B cell (primary cell): ENCODE measurements at regions not wholly inside any gene's neighbourhood (a gene's known extent, or its start where the extent isn't known, plus 50 kb on each side); places are given as distances from the start of the nearest gene placed in this dataset.

Source experiments
- ATAC-seq: fragments of 200-7000 bp; cut with Tn5 transposase; one replicate; pipeline ENCODE4 v1.10.0; 2021; ENCODE audit warnings: low read depth, mild to moderate bottlenecking, moderate number of reproducible peaks, moderate library complexity
- CTCF ChIA-PET: fragments of 350-600 bp; sonication (Branson Sonifier 250); formaldehyde crosslinking; loops from one replicate; lab custom pipeline; 2021; ENCODE audit warnings: antibody characterized with exemption, inconsistent platforms; lab: Charles Lee
- POLR2A ChIA-PET: fragments of 350-600 bp; sonication (Branson Sonifier 250); formaldehyde crosslinking; loops from one replicate; lab custom pipeline; 2021; ENCODE audit warnings: antibody characterized with exemption; lab: Charles Lee
- DNase-seq: peaks from one replicate; pipeline ENCODE4 v3.0.0; 2013
- H2AFZ ChIP-seq: 2 replicates; pipeline ENCODE4 v1.6.1; 2012; ENCODE audit warnings: mild to moderate bottlenecking, low read depth, low read length; ENCODE audit not compliant: insufficient read depth, poor library complexity, severe bottlenecking
- H3K27ac ChIP-seq, 2 donors: 1 replicate in 1 of 2; 2 replicates in 1 of 2; pipeline ENCODE4 v1.5.1; 2012 to 2013; ENCODE audit warnings: low read length in 2 of 2, mild to moderate bottlenecking in 2 of 2, moderate library complexity in 1 of 2
- H3K27me3 ChIP-seq, 4 experiments: fragments of 200-600 bp in 1 of 4; sonication (generic) in 1 of 4; replicated peaks in 1 of 4; 1 replicate in 2 of 4; 2 replicates in 2 of 4; pipeline versions ENCODE4 v1.6.1 to v1.7.0; 2013 to 2016; ENCODE audit warnings: low read length in 3 of 4, mild to moderate bottlenecking in 2 of 4, mixed read lengths in 1 of 4, moderate library complexity in 1 of 4; ENCODE audit not compliant: insufficient read depth in 4 of 4, control insufficient read depth in 3 of 4; ENCODE audit errors: control extremely low read depth in 1 of 4
- H3K36me3 ChIP-seq, 2 experiments: replicated peaks in 1 of 2; 1 replicate in 1 of 2; 2 replicates in 1 of 2; pipeline versions ENCODE4 v1.6.1 to v1.7.1; 2013; ENCODE audit warnings: low read length in 1 of 2; ENCODE audit not compliant: insufficient read depth in 2 of 2, control insufficient read depth in 1 of 2; ENCODE audit errors: control extremely low read depth in 1 of 2, extremely low read depth in 1 of 2
- H3K4me1 ChIP-seq, 2 donors: fragments of 200-600 bp in 1 of 2; sonication (generic) in 1 of 2; 1 replicate in 1 of 2; 2 replicates in 1 of 2; pipeline versions ENCODE4 v1.5.1 to v1.6.1; 2013 to 2017; ENCODE audit warnings: low read length in 2 of 2; ENCODE audit not compliant: control insufficient read depth in 2 of 2, insufficient read depth in 2 of 2
- H3K4me2 ChIP-seq: replicated peaks from 2 replicates; pipeline ENCODE3; 2012; ENCODE audit warnings: mild to moderate bottlenecking, low read depth, low read length; ENCODE audit not compliant: poor library complexity, severe bottlenecking
- H3K4me3 ChIP-seq, 5 experiments: fragments of 200-600 bp in 1 of 5; sonication (generic) in 1 of 5; 1 replicate in 3 of 5; 2 replicates in 2 of 5; pipeline versions ENCODE4 v1.5.1 to v1.7.0; 2011 to 2016; ENCODE audit warnings: low read length in 4 of 5, mild to moderate bottlenecking in 4 of 5, low read depth in 2 of 5, control low read depth in 1 of 5, moderate library complexity in 1 of 5; ENCODE audit not compliant: insufficient read depth in 1 of 5; ENCODE audit errors: control extremely low read depth in 1 of 5, extremely low read depth in 1 of 5
- H3K79me2 ChIP-seq: fragments of 200-600 bp; sonication (generic); one replicate; pipeline ENCODE4 v1.6.0; 2016; ENCODE audit warnings: low read length; ENCODE audit not compliant: control insufficient read depth, insufficient read depth
- H3K9ac ChIP-seq: fragments of 200-600 bp; sonication (generic); 2 replicates; pipeline ENCODE4 v1.6.1; 2017; ENCODE audit warnings: mild to moderate bottlenecking, low read length, moderate library complexity
- H3K9me3 ChIP-seq, 3 donors: one replicate each; pipeline versions ENCODE4 v1.6.1 to v1.7.1; 2013; ENCODE audit warnings: low read length in 2 of 3; ENCODE audit not compliant: control insufficient read depth in 2 of 3, insufficient read depth in 1 of 3; ENCODE audit errors: control extremely low read depth in 1 of 3
- H4K20me1 ChIP-seq: 2 replicates; pipeline ENCODE4 v1.6.0; 2012; ENCODE audit warnings: mild to moderate bottlenecking, low read length; ENCODE audit not compliant: insufficient read depth, control insufficient read depth, poor library complexity, severe bottlenecking
- H3K27ac Mint-ChIP-seq: one replicate; pipeline ENCODE4 v1.8.0; 2021; ENCODE audit warnings: mixed read lengths
- H3K27me3 Mint-ChIP-seq: one replicate; pipeline ENCODE4 v1.8.0; 2021; ENCODE audit warnings: mixed read lengths
- H3K4me1 Mint-ChIP-seq: one replicate; pipeline ENCODE4 v1.8.0; 2021; ENCODE audit warnings: mixed read lengths
- H3K4me3 Mint-ChIP-seq: one replicate; pipeline ENCODE4 v1.8.0; 2021; ENCODE audit warnings: mixed read lengths
- H3K9me3 Mint-ChIP-seq: one replicate; pipeline ENCODE4 v1.8.0; 2022; ENCODE audit warnings: mixed read lengths; ENCODE audit not compliant: insufficient read depth
- EZH2 ChIP-seq: IDR thresholded peaks from 2 replicates; pipeline ENCODE4 v1.6.1; 2012; ENCODE audit warnings: borderline replicate concordance, low read depth, mild to moderate bottlenecking, moderate library complexity, low read length; ENCODE audit not compliant: insufficient read depth, poor library complexity, severe bottlenecking
- WGBS: methylation state at CpG from one replicate; pipeline ENCODE4 v1.1.5; 2013; ENCODE audit warnings: missing lambda C conversion rate; ENCODE audit not compliant: insufficient coverage; 5-methylcytosine and 5-hydroxymethylcytosine counted together
- intact Hi-C: fragments of 100-400 bp; cut with micrococcal nuclease; formaldehyde crosslinking; loops from one replicate; pipeline ENCODE4 v1.10.0; 2022
- TF ChIP-seq, protein P1 (sequence below): fragments of 200-600 bp; IDR thresholded peaks from one replicate; pipeline ENCODE4 v1.8.0; 2022; ENCODE audit warnings: antibody characterized with exemption, mild to moderate bottlenecking

DNA sequence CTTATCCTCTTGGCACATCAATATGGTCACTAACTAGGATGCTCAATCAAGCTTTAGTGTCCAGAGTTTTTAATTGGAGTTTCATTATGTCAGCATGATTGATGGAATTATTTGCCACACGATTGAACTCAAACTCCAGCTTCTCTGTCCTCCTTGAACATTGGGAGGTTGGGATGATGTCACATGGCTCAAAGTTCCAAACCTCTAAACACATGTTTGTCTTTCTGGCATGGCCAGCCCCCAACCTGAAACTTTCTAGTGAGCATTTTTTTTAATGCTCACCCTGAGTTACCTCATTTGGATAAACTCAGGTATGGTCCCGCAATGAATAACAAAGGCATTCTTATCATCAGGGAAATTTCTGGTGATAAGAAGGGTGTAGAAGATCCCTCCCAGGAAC, 86.0 kb downstream of the RHOU start:
- no peak overlapping the region for H3K4me3 Mint-ChIP-seq
- Histone ChIP-seq H3K4me1 (peaks cover 4 to 5% of the 10 kb centered on the region in 2 donors), H3K4me3 (no peak overlapping the region), H3K9me3 (peaks cover 0 to 10% (median 0%) of the 10 kb centered on the region in 3 donors), H3K9ac (no peak overlapping the region), H4K20me1 (no peaks in the 10 kb centered on the region), H3K27me3 (peaks cover 0 to 4% (median 0%) of the 10 kb centered on the region in 4 experiments), H3K4me2 (no peak overlapping the region), H3K36me3 (no peaks in the 10 kb centered on the region), H3K79me2 (no peaks in the 10 kb centered on the region), H3K27ac (no peak overlapping the region), H2AFZ (no peak overlapping the region)
- DNase-seq: no peak
- no CpG with 5 or more reads among the region's 2 CpGs for WGBS
- ATAC-seq: no peak
- ChIA-PET CTCF (no interaction called here), POLR2A (no interaction called here)
- TF ChIP-seq EZH2: no peak
- TF ChIP-seq, protein P1, sequence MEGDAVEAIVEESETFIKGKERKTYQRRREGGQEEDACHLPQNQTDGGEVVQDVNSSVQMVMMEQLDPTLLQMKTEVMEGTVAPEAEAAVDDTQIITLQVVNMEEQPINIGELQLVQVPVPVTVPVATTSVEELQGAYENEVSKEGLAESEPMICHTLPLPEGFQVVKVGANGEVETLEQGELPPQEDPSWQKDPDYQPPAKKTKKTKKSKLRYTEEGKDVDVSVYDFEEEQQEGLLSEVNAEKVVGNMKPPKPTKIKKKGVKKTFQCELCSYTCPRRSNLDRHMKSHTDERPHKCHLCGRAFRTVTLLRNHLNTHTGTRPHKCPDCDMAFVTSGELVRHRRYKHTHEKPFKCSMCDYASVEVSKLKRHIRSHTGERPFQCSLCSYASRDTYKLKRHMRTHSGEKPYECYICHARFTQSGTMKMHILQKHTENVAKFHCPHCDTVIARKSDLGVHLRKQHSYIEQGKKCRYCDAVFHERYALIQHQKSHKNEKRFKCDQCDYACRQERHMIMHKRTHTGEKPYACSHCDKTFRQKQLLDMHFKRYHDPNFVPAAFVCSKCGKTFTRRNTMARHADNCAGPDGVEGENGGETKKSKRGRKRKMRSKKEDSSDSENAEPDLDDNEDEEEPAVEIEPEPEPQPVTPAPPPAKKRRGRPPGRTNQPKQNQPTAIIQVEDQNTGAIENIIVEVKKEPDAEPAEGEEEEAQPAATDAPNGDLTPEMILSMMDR: no peak
- H3K4me1 Mint-ChIP-seq: peaks cover 4% of the 10 kb centered on the region
- no peaks in the 10 kb centered on the region for H3K9me3 Mint-ChIP-seq
- H3K27ac Mint-ChIP-seq: no peak overlapping the region
- peaks cover 14% of the 10 kb centered on the region for H3K27me3 Mint-ChIP-seq
- intact Hi-C loops: no loop called here

DNA sequence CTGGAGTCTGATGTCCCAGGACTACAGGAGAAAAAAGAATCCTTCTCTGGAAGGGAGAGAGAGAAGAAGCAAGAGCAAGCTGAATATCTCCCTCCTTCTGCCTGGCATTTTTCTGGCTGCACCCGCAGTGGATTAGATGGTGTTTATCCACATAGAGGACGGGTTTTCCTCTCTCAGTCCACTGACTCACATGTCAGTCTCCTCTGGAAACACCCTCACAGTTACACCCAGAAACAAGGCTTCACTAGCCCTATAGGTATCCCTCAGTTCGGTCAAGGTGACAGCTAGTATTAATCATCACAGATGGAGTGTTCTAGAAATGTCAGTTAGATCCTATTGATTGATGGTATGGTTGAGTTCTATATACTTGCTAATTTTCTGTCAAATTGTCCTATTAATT, 87.9 kb downstream of the RHOU start:
- Mint-ChIP-seq H3K9me3 (no peaks in the 10 kb centered on the region), H3K27me3 (peaks cover 22% of the 10 kb centered on the region), H3K4me3 (no peak overlapping the region), H3K27ac (no peak overlapping the region), H3K4me1 (peaks cover 8% of the 10 kb centered on the region)
- Histone ChIP-seq H2AFZ (no peak overlapping the region), H3K79me2 (no peaks in the 10 kb centered on the region), H3K27me3 (peaks cover 0 to 4% (median 0%) of the 10 kb centered on the region in 4 experiments), H3K9ac (no peak overlapping the region), H3K4me2 (no peak overlapping the region), H3K27ac (no peak overlapping the region), H3K4me3 (no peak overlapping the region), H3K9me3 (peaks cover 0 to 8% (median 0%) of the 10 kb centered on the region in 3 donors), H3K4me1 (peaks cover 4 to 7% of the 10 kb centered on the region in 2 donors), H4K20me1 (no peaks in the 10 kb centered on the region), H3K36me3 (no peaks in the 10 kb centered on the region)
- POLR2A ChIA-PET: no interaction called here
- intact Hi-C loops: no loop called here
- no CpG with 5 or more reads among the region's 3 CpGs for WGBS
- no peak for ATAC-seq
- no peak for DNase-seq
- CTCF ChIA-PET: no interaction called here
- TF ChIP-seq EZH2: no peak
- TF ChIP-seq, protein P1: no peak
